ENCODE measurements at regions not wholly inside any gene's neighbourhood (a gene's known extent, or its start where the extent isn't known, plus 50 kb on each side); places are given as distances from the start of the nearest gene placed in this dataset.

DNA sequence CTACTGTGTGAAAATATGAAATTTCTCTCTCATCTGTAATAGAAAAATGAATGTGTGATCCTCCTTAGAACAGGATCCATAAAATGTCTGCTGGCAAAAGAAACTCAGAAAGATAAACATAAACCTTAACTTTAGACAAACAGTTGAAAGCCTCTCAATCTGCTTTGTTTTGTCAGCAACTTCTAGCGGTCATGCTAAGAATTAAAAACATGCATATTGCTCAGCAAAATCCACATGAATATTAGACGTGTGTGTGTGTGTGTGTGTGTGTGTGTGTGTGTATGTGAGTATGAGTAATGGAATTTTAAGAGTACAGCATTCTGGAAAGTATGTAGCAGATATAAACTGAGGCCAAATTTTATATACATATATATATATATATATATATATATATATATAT is 1779.2 kb upstream of the MIR17HG start:
- TF ChIP-seq, protein P1, sequence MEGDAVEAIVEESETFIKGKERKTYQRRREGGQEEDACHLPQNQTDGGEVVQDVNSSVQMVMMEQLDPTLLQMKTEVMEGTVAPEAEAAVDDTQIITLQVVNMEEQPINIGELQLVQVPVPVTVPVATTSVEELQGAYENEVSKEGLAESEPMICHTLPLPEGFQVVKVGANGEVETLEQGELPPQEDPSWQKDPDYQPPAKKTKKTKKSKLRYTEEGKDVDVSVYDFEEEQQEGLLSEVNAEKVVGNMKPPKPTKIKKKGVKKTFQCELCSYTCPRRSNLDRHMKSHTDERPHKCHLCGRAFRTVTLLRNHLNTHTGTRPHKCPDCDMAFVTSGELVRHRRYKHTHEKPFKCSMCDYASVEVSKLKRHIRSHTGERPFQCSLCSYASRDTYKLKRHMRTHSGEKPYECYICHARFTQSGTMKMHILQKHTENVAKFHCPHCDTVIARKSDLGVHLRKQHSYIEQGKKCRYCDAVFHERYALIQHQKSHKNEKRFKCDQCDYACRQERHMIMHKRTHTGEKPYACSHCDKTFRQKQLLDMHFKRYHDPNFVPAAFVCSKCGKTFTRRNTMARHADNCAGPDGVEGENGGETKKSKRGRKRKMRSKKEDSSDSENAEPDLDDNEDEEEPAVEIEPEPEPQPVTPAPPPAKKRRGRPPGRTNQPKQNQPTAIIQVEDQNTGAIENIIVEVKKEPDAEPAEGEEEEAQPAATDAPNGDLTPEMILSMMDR (IDR thresholded peaks at IDR 0.05) = no peak
- no peak for TF ChIP-seq POLR2A (IDR thresholded peaks at IDR 0.05; ENCODE audit: low read length)
- TF ChIP-seq, protein P2, sequence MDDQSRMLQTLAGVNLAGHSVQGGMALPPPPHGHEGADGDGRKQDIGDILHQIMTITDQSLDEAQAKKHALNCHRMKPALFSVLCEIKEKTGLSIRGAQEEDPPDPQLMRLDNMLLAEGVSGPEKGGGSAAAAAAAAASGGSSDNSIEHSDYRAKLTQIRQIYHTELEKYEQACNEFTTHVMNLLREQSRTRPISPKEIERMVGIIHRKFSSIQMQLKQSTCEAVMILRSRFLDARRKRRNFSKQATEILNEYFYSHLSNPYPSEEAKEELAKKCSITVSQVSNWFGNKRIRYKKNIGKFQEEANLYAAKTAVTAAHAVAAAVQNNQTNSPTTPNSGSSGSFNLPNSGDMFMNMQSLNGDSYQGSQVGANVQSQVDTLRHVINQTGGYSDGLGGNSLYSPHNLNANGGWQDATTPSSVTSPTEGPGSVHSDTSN (IDR thresholded peaks at IDR 0.05) = no peak
- no peak for TF ChIP-seq KDM1A (IDR thresholded peaks at IDR 0.05; ENCODE audit: low read depth)
- no peak for TF ChIP-seq ZNF302 (CRISPR knock-in tag; IDR thresholded peaks at IDR 0.05)
- TF ChIP-seq ESRRA (IDR thresholded peaks at IDR 0.05; ENCODE audit: borderline replicate concordance, low read length) = no peak
- TF ChIP-seq, protein P3, sequence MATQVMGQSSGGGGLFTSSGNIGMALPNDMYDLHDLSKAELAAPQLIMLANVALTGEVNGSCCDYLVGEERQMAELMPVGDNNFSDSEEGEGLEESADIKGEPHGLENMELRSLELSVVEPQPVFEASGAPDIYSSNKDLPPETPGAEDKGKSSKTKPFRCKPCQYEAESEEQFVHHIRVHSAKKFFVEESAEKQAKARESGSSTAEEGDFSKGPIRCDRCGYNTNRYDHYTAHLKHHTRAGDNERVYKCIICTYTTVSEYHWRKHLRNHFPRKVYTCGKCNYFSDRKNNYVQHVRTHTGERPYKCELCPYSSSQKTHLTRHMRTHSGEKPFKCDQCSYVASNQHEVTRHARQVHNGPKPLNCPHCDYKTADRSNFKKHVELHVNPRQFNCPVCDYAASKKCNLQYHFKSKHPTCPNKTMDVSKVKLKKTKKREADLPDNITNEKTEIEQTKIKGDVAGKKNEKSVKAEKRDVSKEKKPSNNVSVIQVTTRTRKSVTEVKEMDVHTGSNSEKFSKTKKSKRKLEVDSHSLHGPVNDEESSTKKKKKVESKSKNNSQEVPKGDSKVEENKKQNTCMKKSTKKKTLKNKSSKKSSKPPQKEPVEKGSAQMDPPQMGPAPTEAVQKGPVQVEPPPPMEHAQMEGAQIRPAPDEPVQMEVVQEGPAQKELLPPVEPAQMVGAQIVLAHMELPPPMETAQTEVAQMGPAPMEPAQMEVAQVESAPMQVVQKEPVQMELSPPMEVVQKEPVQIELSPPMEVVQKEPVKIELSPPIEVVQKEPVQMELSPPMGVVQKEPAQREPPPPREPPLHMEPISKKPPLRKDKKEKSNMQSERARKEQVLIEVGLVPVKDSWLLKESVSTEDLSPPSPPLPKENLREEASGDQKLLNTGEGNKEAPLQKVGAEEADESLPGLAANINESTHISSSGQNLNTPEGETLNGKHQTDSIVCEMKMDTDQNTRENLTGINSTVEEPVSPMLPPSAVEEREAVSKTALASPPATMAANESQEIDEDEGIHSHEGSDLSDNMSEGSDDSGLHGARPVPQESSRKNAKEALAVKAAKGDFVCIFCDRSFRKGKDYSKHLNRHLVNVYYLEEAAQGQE (IDR thresholded peaks at IDR 0.05) = no peak
- no peak for TF ChIP-seq MAFK (IDR thresholded peaks at IDR 0.05; ENCODE audit: partially characterized antibody)
- no peak for TF ChIP-seq MAZ (IDR thresholded peaks at IDR 0.05; ENCODE audit: borderline replicate concordance, low read depth, low read length)
- no peak for TF ChIP-seq NFE2L2 (conservative IDR thresholded peaks at IDR 0.05; ENCODE audit: low read length)
- no peak for TF ChIP-seq BHLHE40 (IDR thresholded peaks at IDR 0.05; ENCODE audit: low read depth, low read length)
- no peak for TF ChIP-seq HDAC2 (IDR thresholded peaks at IDR 0.05)
- TF ChIP-seq PHF8 (IDR thresholded peaks at IDR 0.05; ENCODE audit: borderline replicate concordance, low read depth) = no peak
- TF ChIP-seq CEBPB (IDR thresholded peaks at IDR 0.05) = no peak
